ENCODE measurements at regions not wholly inside any gene's neighbourhood (a gene's known extent, or its start where the extent isn't known, plus 50 kb on each side); places are given as distances from the start of the nearest gene placed in this dataset.

DNA sequence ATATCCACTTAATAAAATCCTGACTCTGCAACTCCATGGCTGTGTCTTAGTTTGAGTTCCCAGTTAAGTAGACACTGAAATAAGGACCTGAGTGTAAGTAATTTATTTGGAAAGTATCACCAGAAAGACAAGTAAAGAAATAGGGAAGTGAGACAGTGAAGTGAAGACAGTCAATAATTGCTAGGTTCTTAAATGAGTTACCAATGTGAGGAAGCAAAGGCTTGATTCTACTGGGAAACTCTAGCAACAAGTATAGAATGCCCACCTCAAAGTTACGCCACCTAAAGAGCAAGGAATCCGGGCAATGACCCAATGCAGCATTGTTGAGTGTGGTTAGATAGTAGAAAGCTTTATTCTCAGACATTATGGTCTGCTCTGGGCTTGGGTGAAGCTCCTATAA, 383.9 kb downstream of the TLR4 start:
- no peak for DNase-seq

DNA sequence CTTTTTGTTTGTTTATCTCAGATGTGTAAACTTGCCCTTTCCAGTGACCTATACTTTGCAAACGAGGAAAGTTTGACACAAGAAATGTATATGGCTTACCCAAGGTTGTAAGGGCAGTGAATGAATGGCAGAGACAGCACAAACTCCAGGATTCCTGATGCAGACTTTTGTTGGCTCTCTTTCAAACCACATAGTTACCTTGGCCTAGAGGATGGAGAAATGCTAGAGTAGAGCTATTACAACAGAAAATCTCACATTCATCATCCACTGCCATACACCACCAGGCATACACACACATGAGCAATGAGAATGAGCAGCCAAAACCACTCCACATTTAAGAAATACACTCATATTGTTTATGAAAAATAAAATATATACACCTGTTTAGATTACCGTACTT, 387.0 kb downstream of the TLR4 start:
- no peak for DNase-seq

GRCh38 chr9:118091711-118092500, 387.7 kb downstream of the TLR4 start:
- no peak for DNase-seq

GRCh38 chr9:118094387-118094786, 390.2 kb downstream of the TLR4 start:
- no peak for DNase-seq

- DNase-seq: no peak
Measured at GRCh38 chr9:118100529-118101419, 396.6 kb downstream of the TLR4 start.

DNA sequence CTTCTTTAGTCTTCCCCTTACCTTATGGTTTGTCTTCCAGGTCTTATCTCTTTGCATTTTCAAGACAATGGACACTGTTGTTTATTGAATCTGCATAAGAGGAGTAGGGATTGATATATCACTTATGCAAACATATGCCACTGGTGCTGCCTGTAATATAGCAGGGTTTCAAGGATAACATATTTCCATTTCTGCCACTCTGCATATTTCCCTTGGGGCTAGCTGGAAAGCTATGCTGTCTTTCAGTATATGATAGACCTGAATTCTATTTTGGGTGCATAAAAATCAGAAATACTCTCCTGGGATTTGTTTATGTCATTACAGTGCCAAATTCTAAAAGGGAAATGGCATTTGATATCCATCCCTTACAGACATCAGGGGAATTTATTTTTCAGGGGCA, 400.2 kb downstream of the TLR4 start:
- no peak for DNase-seq

GRCh38 chr9:118108971-118109370, 404.8 kb downstream of the TLR4 start:
- DNase-seq: no peak

GRCh38 chr9:118109542-118109941, 405.3 kb downstream of the TLR4 start:
- no peak for DNase-seq

DNA sequence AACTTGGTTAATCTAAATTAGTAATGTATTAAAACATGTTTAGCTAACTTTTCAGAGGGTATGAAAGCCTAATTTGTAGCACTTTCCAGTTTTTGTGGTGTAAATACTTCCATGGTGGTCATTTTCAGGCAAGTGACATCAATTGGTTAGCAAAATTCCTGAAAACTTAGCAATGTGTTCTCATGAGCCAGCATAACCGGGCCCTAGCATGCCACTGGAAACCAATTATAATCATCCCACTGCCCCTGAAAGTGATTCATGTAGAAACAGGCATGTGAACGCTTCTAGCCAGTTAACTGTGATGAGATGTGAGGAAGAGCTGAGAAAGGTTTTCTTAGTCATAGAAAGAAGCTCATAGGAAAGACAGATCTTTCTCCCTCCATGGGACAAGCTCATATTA, 417.2 kb downstream of the TLR4 start:
- no peak for DNase-seq

- no peak for DNase-seq
Measured at GRCh38 chr9:118128313-118128712, 424.1 kb downstream of the TLR4 start.

DNA sequence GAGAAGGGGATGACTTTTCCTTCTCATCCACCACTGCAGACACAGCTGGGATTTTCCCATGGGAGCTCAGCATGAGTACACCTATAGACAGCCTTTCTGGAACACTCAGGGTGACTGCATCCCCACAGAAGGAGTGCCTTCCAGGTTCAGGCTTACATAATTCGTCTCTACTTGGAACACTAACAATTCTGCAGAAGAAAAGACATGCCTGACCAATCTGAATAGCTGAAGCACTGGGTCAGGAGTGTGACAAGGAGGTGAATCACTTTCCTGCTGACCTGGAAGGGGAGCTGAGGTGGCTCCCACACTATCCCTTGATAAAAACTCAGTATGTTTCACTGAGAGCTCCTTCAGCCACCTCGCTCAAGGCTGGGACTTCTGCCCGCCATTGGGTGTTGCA, 425.3 kb downstream of the TLR4 start:
- no peak for DNase-seq

GRCh38 chr9:118148990-118149389, 444.8 kb downstream of the TLR4 start:
- no peak for DNase-seq

- no peak for DNase-seq
Measured at GRCh38 chr9:118156846-118157245, 452.6 kb downstream of the TLR4 start.

DNA sequence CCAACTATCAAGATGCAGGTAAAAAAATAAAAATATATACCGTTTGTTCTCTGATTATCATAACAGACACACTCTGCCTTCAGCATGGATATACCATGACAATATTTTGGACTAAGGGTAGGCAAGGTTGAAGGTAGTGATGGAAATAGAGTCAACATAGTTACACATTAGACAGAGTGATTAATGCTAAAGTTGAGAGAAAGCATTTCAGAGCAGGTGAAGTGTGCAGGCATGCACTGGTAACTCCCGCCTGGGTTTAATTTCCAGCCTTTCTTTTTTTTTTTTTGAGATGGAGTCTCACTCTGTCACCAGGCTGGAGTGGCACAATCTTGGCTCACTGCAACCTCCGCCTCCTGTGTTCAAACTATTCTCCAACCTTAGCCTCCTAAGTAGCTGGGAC, 458.5 kb downstream of the TLR4 start:
- no peak for DNase-seq

GRCh38 chr9:118163751-118164150, 459.5 kb downstream of the TLR4 start:
- DNase-seq: no peak

DNA sequence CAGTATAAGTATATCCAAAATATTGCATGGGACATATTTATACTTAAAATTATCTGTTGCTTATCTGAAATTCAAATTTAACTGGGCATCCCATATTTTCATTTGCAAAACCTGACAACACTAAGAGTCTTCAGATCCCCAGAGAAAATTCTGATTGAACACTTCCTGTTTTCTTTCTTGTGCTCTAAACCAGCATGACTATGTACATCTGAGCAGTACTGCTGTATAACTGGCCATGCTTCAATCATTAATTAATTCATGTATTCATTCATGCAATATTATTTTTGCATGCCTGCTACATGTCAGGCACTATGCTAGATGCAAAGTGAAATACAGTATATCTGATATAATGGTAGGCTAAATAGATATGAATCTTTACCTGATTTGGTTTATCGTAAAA, 461.2 kb downstream of the TLR4 start:
- DNase-seq: no peak

DNA sequence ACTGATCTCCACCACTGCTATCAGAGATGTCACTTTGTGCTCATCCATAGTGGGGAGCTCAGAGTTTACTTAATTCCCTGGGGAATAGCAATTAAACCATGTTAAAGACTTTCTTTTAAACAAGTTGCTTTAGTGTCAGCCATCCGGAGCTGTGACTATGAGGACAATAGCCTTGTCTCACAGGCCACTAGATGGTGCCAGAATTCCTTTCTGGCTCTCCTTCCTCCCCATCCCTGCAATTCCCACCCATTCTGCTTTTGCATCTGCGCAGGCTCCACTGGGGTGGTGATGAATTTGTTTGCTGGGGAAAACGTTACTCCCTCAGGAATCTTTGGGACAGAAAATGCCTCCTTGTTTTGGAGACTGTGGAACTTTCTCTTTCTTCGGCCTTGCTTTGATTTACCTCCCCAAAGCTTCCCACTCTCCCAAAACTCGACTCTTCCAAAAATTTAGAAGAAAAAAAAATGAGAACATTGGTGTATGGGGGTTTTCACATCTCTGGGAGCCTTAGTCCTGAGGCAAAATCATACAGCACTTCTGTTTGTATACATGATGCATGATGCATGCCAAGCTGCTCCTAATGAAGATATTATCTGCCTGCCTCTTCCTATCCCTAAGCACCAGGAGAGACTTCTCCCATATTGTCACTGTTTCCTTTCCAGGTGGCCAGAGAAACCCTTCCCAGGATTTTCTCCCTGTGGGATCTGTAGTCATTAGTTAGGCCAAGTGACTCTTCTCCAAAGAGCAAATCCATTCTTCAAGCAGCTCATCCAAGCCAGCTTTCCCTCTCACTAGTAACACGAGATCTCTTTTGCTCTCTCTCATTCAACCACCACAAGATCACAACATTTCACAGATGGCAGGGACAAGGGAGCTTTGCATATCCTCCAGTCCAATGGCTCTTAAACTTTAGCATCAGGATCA, 466.1 kb downstream of the TLR4 start:
- DNase-seq: peak; percentile 48

- DNase-seq: no peak
Measured at GRCh38 chr9:118177241-118177640, 473.0 kb downstream of the TLR4 start.

GRCh38 chr9:118183576-118183975, 479.4 kb downstream of the TLR4 start:
- DNase-seq: no peak

- no peak for DNase-seq
Measured at GRCh38 chr9:118187408-118187807, 483.2 kb downstream of the TLR4 start.

GRCh38 chr9:118189615-118190014, 485.4 kb downstream of the TLR4 start:
- no peak for DNase-seq

DNA sequence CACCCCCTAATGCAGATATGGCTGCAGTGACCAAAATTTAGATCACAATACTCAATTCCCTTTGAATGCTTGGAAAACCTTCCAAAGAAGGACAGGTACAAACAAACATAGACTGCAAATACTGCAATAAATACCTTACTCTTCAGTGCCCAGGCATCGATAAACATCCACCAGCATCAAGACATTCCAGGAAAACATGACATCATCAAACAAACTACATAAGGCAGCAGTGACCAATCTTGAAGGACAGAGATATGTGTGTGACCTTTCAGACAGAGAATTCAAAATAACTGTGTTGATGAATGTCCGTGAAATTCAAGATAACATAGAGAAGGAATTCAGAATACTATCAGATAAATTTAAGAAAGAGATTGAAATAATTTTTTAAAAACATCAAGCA, 488.6 kb downstream of the TLR4 start:
- no peak for DNase-seq

- DNase-seq: no peak
Measured at GRCh38 chr9:118209343-118209742, 505.1 kb downstream of the TLR4 start.
